HPDE6-E6E7 (cell line): ENCODE measurements at regions not wholly inside any gene's neighbourhood (a gene's known extent, or its start where the extent isn't known, plus 50 kb on each side); places are given as distances from the start of the nearest gene placed in this dataset.

Experiments used
- DNase-seq: peaks from one replicate; pipeline ENCODE4 v3.0.0; 2011; ENCODE audit warnings: missing footprints; ENCODE audit errors: extremely low spot score

DNA sequence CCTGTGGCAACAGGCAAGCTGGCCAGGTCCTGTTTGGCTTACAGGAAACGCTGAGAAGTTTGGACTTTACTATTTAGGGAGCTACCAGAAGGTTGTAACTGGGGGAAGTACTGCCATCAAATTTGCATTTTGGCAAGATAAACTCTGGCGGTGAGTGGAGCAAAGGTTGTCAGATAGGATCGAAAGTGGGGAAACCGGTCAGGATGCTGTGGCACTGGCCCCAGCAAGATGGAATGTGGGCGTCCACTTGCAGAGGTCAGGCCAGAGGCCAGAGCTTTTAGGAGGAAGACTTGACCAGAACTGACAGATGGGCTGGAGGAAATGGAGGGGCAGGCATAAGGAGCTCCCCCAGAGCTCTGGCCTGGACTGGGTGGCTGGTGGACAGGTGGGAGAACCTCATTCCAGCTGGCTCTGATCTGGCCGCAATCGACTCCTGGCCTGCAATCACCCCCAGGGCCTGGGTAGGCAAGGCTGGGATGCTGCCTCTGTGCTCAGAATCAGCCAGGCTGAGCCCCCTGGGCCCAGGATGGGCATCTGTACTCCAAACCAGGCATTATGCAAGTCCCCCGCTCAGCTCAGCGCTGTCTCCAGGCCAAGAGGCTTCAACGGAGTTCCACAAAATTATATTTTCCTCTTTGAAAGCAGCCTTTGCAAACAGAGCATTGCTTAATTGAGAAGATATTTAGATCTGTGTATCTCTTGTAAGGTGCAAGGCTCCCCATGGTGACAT, 178.3 kb upstream of the NECTIN1 start:
- no peak for DNase-seq

DNA sequence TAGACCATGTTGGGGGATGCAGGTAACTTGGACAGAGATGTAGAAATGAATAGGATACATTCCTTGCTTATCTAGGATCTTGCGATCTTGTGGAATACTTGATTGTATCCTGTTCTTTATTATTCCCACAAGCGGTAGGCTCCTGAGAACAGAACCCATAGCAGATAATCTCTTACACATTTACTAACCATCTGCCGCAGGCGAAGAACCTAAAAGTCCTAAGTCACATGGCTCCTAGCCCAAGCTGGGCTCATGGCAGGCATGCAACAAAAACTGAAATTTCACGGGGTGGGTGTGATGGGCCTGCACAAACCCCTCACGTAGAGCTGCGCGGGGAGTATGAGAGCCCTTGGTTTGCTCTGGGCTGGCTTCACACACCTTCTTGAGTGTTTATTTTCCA, 177.4 kb upstream of the NECTIN1 start:
- no peak for DNase-seq

DNA sequence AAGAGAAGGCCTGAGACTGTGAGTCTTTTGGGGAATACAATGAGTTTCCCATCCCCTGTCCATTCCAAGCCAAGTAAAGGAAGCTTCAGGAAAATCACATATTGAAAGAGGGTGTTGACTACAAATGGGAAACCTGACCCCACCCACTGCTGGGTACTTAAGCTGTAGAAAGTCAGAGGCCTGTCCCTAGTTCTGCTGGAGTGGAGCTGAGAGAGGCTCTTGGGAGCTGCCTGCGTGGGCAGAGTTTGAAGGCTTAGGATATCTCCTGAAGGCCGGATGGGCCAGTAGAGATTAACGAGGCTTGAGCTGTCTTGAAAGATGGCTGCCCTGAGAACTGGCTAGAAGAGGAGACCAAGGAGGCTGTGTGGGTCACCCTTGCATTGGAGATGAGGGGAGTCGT, 176.2 kb upstream of the NECTIN1 start:
- DNase-seq = no peak

DNA sequence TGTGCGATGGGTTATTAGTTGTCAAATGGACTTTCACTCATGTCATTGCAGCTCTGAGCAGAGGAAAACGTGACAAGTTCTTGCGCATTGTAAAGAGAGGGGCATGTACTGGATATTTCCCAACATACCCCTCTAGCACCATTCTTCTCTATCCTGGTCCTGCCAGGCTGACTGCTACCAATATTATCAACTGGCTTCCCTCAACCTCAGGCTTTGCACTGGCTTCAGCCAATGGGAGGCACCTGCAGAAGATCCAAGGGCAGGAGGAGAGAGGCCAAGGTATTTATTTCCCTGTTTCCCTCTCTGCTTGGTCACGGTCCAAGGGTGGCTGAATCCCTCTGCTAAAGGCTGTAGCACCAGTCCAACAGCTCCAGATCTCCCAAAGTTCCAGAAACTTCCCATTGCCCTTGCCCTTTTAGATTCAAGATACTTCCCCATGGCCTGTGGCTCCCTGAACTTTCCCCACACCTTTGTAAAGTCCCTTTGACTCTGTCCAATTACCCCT, 175.6 kb upstream of the NECTIN1 start:
- no peak for DNase-seq

DNA sequence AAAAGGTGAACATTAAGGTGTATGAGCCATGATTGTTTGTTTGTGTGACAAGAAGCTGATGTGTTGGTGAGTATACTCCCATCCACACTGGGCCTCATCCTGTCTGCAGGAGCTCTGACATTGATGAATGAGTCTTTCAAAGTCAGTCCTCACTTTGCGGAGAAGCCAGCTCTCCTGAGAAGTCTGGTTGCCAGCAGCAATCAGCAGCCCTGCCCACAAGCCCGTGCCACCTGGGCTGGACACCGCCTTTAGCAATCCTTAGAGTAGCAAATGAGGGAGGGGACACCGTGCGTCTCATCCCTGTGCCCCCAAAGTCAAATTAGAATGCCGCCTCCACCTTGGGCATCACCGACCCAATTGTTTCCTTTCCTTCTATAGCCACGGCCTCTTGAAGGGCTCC, 174.8 kb upstream of the NECTIN1 start:
- DNase-seq = no peak

DNA sequence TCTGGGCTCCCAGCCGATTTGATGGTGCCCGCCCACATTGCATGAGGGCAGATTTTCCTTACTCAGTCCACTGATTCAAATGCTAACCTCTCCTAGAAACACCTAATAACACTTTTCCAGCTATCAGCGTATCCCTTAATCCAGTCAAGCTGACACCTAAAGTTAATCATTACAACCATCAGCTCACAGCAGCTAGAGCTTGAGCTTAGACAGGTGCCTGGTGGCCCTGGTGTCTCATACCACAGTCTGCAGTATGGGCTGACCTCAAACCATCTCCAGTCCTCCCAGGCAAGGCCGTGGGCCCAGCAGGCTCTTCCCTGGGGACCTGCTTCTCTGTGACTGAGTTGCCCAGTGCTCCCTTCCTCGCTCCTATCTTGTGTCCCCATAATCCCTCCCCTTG, 174.4 kb upstream of the NECTIN1 start:
- DNase-seq = no peak

DNA sequence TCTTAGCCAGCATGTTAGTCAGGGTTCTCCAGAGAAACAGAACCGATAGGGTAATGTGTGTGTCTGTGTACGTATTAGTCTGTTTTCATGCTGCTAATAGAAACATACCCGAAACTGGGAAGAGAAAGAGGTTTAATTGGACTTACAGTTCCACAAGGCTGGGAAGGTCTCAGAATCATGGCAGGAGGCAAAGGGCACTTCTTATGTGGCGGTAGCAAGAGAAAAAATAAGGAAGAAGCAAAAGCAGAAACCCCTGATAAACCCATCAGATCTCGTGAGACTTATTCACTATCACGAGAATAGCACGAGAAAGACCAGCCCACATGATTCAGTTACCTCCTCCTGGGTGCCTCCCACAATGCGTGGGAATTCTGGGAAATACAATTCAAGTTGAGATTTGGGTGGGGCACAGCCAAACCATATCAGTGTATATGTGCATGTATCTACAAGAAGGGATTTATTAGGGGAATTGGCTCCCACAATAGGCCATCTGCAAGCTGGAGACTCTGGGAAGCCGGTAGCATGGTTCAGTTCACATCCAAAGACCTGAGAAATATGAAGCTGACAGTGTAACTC, 173.7 kb upstream of the NECTIN1 start:
- no peak for DNase-seq

DNA sequence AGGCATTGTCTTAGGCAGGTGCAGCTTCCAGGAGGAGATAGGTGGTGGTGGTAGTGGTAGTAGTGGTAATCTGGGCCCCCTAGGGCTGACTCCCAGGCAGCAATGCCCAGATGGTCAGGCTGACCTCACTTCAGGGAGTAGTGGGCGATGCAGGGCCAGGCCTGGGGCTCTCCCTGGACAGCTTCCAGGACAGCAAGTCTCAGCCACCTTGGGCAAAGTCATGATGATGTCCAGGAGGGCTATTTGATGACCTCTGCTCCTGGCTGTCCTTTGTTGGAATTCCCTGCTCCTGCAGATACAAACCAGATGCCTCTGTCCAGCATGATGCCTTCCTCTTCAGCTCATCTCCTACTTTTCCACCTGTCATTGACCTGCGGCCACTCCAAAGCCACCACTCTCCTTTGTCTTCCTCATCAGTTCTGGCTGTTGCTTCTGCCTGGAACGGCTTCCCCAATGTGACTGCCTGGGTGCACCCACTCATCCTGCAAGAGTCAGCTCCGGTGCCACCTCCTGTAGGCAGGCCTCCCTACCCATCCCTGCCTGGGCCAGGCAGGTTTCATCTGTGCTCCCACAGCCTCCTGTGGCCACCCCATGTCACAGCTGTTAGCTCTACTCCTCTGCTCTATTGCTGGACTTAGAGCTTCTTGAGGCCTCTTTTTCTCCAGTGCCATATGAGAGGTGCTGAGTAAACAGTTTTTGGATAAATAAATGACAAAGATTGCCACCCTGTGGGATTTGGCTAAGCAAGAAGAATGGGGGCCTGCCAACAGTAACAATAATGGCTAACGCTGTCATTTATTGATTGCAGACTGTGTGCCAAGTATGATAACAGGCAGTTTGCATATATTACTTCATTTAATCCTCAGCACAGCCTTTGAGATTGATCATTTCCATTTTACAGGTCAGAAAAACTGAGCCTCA, 172.9 kb upstream of the NECTIN1 start:
- DNase-seq = no peak

DNA sequence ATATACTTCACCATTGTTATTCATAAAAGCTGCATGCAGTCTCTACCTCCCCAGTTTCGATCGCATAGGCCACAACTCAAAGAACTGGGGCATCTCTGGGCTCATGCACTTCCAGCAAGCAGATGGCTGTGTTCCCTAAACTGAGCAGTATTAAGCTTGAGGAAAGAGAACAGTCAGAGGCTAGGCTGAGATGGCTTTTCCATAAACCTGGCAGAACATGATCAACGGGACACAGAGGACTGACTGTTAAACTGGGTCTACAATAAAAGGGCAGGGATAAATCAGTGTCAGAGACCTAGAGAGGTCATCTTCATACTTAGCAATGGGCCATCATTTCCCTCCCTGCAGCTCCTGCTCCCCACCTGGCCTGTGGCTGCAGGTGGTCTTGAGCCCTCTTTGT, 171.0 kb upstream of the NECTIN1 start:
- no peak for DNase-seq

DNA sequence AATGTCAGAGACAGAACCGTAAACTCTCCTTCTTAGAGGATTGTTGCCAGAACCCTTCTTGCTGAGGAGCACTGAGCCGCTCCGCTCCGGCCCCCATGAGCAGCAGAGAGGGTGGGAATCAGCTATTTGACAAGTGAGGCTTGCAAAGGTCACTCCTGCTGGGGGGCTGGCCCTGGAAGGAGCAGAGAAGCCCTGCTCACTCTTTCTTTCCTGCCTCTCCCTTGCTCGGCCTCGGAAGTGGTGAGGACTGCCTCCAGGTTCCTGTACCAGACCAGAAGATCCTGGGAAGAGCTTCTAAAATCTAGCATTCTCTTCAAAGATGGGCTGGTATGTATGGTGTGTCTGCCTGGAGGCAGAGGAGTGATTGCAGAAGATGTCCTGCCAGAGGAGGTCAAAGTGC, 168.6 kb upstream of the NECTIN1 start:
- no peak for DNase-seq

DNA sequence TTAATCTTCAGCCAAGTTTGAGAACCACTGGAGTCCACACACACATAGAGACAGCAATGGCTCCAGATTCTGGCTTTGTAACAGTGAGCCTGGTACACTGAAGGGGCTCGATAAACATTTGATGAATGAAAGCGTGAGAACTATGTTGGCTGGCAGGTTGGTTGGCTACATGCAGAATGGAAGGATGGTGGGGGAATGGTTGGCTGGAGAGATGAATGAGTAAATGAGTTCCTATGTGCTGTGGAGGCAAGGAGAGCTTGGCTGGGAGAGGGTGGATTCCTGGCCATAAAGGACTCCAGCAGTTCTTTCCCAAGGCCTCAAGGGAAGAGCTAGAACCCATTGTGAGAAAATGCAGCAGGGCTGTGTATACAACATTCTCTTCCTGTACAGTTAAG, 168.0 kb upstream of the NECTIN1 start:
- no peak for DNase-seq

DNA sequence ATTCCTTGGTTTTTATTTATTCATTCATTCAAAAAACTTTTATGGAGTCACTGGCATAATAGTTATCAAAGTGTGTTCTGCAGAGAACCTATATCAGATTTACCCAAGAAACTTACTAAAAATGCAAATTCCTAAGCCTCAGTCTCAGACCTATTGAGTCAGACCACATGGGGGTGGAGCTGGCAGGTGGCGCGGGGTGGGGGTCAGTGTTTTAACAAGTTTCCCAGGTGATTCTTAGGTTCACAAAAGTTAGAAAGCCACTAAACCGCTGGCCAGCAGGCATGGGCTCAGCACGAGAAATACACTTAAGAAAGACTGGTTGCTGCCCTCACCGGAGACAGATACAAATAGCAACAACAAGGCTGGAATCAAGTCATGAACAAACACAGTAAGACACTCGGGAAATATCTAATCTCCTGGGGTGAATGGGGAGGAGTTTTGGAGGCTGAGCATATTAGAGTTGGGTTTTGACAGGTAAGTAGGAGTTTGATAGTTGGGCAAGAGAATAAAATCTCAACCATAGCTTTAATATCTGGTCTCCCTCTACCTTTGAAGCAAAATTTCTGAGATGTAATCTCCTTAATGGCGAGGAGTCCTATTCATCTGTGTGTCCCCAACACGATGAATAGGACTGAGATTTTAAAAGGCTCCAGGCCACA, 167.5 kb upstream of the NECTIN1 start:
- no peak for DNase-seq

DNA sequence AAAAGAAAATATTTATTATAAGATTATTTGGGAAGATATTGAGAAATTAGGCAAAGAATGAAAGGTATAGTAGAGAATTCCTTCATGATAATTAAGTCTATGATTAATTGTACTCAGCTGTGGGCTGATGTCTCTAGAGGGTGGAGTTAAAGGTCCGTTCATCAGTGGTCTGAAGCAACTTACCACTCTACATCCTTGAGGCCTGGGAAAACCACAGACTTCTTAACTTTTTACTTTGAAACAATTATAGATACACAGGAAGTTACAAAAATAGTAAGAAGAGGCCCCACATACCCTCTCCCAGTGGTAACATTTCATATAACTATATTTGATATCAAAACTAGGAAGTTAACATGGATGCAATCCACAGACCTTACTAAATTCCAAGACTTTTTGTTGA, 167.0 kb upstream of the NECTIN1 start:
- no peak for DNase-seq

DNA sequence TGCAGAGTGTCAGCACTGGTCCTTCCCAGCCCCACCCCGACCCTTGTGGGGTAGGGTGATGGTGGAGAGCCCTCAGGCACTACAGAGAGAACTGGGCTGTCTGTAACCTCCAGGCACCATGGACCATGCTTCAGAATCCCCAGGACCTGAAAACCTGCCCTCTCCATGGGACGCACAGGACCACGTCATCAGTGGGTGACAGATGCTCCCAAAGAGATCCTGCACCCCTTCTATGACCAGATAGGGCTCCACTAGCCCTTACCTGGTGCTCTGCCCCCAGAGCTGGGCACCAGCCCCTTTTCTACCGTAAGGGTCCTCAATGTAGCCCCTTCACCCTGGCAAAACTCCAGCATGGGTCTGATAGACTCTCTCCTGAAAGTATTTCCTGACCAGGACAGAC, 165.9 kb upstream of the NECTIN1 start:
- no peak for DNase-seq

DNA sequence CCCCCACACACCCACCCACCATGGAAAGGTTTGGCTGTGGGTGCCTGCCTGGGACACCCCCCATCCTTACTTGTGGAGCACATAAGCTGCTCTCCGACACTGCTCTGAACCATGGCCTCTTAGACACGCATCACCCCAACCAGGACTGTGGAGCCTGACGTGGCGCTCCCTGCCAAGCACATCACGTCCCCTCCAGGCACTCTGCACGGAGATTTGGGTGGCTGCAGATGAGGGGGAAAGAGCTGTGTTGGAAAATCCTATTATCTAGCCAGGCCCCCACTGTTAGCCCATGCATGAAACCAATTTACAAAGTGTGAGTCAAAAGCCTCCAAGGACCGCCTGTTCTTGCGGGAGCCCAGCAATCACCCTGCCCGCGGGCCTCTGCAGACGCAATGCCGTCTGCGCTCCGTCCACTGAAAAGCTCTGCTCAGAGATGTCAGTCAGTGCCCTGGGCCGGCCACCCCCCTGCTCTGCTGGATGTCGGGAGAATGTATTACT, 163.4 kb upstream of the NECTIN1 start:
- no peak for DNase-seq

DNA sequence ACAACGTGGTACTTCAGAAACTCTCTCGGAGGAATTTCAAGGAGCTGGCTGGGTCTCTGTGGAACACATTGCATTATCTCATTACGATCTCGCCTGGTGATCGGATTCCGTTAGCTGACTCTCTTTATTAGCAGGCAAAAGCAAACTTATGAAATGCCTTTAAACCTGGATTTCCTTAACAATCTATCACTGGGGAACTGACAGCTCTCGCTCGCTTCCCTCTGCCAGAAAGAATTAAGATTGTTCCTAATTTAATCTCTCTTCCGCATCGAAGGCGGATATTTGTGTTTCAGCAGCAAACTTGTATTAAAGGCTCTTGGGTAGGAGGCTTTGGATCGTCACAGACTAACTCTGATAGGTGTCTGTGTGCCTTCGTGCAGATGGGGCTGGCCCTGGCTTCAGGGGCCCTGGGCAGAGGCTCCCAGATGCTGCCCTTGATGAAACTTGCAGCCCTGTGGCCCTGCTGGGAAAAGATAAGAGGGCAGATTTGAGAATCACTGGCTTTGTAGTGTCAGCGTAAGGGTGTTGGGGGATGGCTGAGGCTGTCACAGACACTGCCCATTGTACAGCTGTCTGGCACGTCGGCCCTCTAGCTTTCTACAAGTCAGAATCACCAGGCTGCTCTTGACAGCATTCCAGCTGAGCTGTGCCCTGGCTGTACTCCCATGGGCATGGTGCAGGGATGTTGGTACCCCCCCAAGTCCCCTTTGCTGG, 162.2 kb upstream of the NECTIN1 start:
- DNase-seq = no peak

DNA sequence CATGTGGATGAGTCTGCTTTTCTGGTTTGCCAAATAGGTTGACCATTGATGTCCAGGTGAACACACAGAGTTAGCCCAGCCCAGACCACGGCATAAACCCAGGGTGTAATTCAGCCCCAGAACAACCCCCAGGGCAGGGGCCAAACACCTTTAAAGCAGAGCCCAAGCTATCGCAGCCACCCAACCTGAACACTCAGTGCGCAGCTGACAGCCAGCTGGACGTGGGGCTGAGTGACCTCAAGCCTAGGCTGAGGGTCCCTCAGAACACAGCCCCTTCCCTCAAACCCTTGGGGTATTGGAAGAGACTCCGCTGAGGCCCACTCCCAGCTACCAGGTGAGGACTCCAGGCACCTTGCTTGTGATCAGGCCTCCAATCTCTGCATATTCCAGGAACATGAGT, 161.5 kb upstream of the NECTIN1 start:
- DNase-seq = no peak

DNA sequence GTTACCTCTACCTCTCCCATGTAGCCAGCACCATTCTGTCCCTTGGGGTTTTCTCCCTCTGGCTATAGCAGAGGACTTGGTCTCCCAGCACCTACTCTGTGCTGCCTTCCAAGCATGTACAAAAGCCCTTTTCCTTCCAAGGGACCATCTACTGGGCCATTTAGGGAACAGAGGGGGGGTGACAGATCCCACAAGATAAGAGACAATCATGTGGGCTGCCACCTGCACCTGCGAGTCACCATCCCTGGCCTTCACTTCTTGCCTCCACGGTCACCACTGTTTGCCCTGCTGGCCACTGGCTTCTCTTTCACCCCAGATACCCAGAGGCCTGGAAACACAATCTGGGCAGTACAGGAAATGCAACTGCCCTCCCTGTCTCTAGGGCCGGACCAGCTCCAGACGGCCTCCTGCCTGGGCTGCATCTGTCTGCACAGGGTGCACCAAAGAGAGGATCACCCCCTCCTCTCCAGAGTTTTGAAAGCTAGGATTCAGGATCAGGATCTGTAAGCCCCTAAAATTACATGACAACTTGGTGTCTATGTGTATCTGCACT, 160.8 kb upstream of the NECTIN1 start:
- DNase-seq = no peak

DNA sequence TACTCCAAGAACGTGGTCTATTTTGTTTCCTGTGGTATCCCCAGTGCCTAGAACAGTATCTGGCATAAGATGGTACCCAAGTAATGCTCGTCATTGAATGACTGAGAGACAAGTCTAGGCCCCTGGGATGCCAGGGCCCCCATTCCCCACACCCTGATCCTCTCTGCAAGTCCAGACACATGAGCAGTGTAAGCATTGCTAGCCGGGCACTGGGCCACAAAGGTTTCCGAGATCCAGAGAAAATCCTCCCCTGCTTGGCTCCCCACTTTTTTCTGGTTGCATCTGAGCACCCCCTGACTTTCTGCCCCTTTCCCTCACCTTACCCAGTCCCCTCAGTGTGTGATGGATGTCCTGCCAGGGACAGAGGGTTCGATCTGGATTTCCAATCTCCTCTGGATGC, 160.1 kb upstream of the NECTIN1 start:
- DNase-seq = no peak

DNA sequence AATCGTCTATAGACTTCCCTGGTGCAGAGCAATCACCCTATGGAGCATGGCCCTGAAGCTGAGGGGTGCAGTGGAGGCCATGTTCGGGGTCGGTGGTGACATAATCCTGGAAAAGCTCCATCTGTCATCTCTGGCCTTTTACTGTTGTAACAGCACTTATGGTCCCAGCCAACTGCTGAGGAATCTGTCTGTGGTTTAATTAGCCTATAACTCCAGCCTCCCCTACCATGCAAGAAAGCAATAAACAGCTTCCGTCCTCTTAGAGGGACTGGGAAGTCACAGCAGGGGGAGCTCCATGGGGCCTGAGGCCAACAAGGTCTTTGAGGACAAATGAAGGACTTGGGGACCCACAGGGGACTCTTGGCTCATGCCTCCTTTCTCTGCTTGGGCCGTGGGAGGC, 159.1 kb upstream of the NECTIN1 start:
- DNase-seq = no peak

DNA sequence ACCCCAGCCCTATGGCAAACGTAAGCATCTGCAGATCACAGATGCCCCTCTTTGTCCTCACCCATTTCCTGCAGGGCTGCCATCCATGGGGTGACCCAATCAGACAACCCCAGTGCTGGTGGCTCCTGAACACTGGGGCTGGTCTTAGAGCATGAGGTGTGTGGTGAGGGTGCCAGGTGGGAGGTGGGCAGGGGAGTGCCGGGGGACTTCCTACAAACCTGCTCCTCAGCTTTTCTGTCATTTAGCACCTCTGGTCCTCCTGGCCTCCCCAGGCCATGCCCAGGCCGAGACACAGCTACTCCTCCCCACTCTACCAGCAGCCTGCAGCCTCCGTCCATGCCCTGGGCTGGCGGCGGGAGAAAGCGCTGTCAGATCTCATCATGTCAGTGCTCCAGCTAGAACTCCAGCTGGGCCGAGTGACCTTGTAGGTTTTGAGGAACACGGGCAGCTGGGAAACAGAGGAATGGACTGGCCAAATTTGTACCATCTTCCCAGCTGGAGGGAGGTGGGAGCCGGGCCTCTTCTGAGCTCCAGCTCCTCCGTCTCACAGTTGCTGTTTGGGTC, 157.7 kb upstream of the NECTIN1 start:
- no peak for DNase-seq
